Stimulated activated CD8-positive, alpha-beta memory T cell treated with anti-CD3 and anti-CD28 coated beads, Interleukin-4, amount 100 ng/mL, for 1 hour (primary cell): ENCODE measurements at regions not wholly inside any gene's neighbourhood (a gene's known extent, or its start where the extent isn't known, plus 50 kb on each side); places are given as distances from the start of the nearest gene placed in this dataset.
"Not testable (repeated sequence)": the region's sequence is repeated elsewhere in the genome, so short reads cannot be mapped to it uniquely, and the experiment has no call there.

Source experiments
- DNase-seq, 2 donors: peaks; one replicate each; pipeline ENCODE4 v3.0.0-alpha.2; 2020; ENCODE audit warnings: low read depth in 2 of 2, low spot score in 1 of 2

GRCh38 chr22:49698616-49699015 is 129.1 kb downstream of the BRD1 start:
- not testable (repeated sequence) for DNase-seq

GRCh38 chr22:49697047-49697446 is 130.6 kb downstream of the BRD1 start:
- DNase-seq, result no peak

DNA sequence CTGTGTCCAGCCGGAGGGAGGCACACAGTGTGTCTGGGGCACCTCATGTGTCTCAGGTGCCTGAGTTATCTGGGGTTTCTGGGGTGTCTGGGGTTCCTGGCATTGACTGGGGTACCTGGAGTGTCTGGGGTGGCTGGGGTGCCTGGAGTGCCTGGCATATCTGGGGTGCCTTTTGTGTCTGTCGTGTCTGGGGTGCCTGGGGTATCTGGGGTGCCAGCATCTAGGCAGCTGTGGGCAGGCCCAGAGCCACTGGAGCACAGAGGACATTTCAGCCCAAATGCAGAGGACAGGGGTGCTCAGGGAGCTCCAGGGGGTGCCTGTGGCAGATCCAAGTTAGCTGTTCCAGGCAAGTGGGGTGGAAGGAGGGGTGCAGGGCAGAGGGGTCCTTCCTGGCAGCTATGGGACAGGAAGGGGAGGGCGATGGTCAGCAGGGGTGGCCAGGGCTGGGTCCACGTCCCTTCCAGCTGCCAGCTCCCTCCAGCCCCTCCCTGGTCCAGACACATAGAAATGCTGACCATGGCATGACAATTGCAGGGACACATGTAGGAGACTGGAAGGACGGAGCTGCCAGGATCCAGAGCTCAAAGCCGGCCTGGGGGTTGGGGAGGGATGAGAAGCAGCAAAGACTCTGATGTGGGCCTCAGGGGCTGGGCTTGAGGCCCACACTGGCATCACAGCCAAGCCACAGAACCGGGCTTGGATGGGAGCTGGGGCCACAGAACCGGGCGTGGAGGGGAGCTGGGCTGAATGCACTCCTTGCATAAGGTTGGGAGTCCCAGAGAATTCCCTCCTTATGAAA is 133.0 kb downstream of the BRD1 start:
- DNase-seq, result no peak

GRCh38 chr22:49693848-49694247 is 133.8 kb downstream of the BRD1 start:
- DNase-seq, result no peak

DNA sequence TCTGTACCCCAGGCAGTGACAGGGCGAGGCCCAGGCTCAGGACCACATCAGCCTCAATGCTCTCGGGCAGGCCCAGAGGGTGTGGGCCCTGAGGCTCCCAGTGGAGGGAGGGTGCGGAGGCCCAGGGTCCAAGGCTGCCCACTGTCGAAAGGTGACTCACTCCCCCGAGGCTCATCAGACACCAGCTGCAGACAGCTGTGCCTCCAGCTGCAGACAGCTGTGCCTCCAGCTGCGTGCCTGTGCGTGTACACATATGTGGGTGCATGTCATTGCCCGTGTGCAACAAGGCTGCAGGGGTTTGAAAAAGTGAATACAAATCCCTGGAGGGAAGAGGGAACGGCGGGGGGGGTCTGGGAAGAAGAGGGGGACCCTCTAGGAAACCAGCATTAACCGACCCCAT is 134.3 kb downstream of the BRD1 start:
- DNase-seq, result no peak

- no peak for DNase-seq
Observed at GRCh38 chr22:49692499-49693225, 135.0 kb downstream of the BRD1 start.

DNA sequence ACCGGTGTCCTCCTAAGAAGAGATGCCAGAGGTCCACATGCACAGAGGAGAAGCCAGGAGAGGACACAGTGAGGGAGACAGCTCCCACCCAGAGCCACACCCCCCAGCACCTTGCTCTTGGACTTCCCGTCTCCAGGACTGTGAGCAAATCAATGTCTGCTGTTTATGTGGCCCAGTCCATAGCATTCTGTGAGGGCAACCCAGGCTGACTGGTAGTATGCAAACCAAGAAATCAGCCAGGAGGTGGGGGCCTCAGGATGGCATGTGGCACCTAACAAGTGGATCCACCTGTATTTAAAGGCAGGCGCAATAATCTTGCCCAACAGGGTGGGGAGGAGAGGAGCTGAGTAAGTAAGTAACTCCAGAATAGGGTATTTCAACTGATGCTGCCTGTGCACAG is 136.4 kb downstream of the BRD1 start:
- no peak for DNase-seq

DNA sequence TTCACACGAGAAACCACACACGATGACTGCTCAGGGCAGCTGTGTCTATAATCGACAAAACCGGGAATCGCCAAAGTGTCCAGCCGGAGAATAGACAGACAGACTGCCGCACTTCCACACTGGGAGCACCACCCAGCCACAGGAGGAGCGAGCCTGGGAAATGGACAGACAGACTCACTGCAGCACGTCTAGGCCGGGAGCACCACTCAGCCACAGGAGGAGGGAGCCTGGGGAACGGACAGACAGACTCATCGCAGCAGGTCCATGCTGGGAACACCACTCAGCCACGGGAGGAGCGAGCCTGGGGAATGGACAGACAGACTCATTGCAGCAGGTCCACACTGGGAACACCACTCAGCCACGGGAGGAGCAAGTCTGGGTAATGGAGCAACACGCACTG is 137.2 kb downstream of the BRD1 start:
- no peak for DNase-seq

DNA sequence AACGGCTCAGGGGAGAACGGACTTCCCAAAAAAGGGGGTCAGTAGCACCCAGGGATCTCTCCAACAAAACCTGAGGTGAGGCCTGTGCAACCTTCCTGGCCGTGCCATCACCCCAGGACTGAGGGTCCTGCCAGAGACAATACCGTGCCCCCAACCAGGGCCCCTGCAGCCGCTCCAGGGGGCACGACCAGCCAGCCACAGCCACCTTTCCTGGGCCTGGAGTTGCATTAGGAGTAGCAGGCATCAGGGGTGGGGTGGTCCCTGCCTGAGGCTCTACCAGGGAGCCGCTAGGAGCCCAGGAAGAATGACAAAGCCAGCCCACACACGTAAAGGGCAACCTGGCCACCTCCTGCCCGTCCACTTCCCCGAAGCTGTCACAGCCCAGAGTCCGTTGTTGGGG is 137.8 kb downstream of the BRD1 start:
- DNase-seq, result no peak

- no peak for DNase-seq
Observed at GRCh38 chr22:49689255-49689770, 138.4 kb downstream of the BRD1 start.

DNA sequence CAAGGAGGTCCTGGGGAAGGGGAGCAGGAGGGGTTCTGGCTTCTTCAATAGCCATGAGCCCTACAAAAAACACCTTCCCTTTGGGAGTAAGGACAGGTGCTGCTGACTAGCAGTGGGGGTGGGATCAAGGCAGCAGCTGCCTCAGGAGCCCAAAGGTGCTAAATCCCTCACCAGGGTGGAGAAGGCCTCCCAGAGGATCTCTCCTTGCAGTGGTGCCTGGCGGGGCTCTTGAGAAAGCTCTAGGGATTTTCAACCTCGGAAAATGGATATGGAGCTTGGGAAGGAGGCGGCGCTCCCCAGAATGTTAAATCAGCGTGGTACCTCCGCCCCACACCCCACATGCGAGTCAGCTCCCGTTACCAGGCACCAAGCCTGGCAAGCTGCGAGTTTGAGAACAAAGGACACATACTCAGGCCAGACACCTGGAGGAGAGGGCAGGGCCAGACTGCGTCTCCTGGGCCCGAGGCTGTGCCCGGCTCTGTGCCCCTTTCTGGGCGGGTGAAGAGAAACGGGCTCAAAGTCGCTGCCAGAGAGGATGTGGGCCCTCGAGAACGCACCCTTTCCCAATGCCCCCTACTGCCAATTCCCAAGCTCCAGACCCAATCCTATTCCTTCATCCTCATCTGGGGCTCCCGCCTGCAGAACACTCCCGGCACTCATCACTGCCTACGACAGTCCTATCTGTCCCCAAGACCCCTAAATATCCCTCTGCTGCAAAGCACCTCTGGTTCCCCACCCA is 139.0 kb downstream of the BRD1 start:
- DNase-seq, result no peak

- DNase-seq, result no peak
Observed at GRCh38 chr22:49687786-49688515, 139.7 kb downstream of the BRD1 start.

DNA sequence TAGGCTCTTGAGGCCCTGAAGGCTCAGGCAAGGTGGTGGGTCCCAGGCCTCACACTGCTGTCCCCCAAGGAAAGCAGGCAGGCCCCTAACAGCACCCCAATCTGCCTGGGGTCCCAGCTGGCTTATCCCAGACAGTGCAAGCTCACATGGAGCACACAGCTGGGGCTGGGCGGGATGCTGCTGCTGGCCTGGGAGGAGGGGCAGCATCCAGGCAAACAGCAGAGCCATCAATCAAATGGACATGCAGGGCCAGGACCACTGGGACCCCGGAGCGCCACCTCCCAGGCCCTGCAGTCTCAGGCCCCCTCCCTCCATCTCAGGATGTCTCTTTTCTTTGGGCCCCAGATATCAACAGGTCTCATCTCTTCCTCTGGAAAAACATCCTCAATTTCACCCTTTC is 140.3 kb downstream of the BRD1 start:
- no peak for DNase-seq

GRCh38 chr22:49686495-49687219 is 141.0 kb downstream of the BRD1 start:
- DNase-seq, result no peak

- no peak for DNase-seq
Observed at GRCh38 chr22:49685686-49686085, 142.0 kb downstream of the BRD1 start.

DNA sequence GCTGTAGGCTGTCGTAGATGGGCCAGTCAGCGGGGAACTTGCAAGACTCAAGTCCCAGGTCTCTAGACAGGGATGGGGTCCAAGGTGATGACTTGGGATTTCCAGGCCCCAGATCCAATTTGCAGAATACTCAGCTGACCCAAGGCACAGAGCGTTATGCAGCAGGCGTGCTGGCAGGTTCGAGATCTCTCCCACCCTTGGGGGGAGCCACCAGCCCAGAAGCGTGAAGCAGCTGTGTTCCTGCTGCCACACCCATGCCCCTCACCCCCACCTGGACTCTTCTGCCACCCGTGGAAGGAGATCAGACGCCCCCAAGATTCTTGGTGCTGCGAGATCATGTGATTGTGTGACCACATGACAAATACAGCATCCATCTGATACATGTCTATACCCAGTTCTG is 142.6 kb downstream of the BRD1 start:
- DNase-seq, result no peak

- DNase-seq, result no peak
Observed at GRCh38 chr22:49683032-49683431, 144.6 kb downstream of the BRD1 start.

- DNase-seq, result not testable (repeated sequence)
Observed at GRCh38 chr22:49680819-49681218, 146.9 kb downstream of the BRD1 start.

DNA sequence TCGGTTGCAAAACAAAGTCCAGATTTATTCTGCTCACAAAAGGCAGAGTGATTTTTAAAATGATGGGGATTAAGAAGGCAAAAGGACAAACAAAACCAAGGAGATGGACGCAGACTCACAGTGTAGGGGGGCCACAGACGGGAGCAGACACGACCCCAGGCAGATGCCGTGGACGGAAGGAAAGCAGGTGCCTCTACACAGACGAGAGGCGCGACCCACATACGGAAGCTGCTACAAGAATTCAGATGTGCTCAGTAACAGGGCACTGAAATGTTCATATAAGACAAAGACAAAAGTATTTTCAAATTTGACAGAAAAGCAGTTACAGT is 148.9 kb downstream of the BRD1 start:
- no peak for DNase-seq

DNA sequence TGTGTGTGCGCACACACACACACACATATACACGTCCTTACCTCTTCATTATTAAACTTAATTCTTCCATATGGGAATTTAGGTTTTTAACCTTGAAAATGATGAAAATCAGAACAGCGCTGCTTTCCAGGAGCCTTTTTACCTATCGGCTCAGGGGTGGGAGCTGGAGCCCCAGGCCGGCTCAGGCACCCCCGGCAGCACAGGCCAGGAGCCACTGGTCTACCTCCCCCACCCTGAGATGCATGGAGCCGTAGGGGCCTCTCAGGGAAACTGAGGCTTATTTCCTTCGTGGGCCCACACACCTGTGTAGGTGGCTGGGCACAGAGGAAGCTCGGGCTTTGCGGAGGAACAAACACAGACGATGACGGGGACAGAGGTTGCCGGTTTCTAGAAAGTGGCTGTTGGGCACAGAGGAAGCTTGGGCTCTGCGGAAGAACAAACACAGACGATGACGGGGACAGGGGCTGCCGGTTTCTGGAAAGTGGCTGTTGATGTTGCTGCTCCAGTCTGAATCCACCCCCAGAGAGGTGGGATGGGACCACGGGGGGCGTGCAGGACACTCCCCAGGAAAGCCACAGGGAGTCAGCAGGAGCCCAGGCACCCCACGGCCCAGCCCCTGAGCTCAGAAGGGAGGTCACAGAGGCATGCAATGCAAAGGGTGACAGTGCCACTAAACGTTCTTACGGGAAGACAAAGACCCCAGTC is 149.4 kb downstream of the BRD1 start:
- DNase-seq, result no peak
